HCT116 (cell line): ENCODE measurements at regions not wholly inside any gene's neighbourhood (a gene's known extent, or its start where the extent isn't known, plus 50 kb on each side); places are given as distances from the start of the nearest gene placed in this dataset.

Experiments used
- CTCF ChIP-seq, 3 experiments: fragments of 200-600 bp in 1 of 3; sonication (generic) in 1 of 3; IDR thresholded peaks in 2 of 3; conservative IDR thresholded peaks in 1 of 3; 2 replicates each; pipeline ENCODE4 v1.5.1; 2012 to 2017; ENCODE audit warnings: low read depth in 2 of 3, low read length in 2 of 3, antibody characterized with exemption in 1 of 3, borderline replicate concordance in 1 of 3, control low read depth in 1 of 3, mild to moderate bottlenecking in 1 of 3, mixed read lengths in 1 of 3, mixed run types in 1 of 3, moderate library complexity in 1 of 3; ENCODE audit not compliant: insufficient read depth in 1 of 3
- REST ChIP-seq: IDR thresholded peaks from 2 replicates; pipeline ENCODE4 v1.6.1; 2012; ENCODE audit warnings: low read depth

DNA sequence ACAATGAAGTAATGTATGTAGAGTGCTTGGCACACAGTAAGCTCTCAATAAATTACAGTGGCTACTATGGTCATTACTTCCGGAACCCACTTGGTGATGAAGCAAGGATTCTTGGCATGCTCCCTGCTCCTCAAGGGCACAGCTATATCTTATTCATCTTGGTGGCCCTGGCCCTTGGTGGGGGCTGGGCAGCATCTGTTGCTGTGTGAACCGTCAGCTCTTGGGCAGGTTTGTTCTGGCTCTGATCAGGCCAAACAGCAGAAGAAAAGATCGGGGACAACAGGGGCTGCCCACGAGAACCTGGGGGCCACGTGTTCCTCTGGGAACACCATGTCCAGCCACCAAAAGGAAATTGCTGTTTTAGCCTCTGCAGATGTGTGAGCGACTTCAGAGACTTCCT is 136.9 kb upstream of the SYT13 start:
- no peak for TF ChIP-seq CTCF (IDR thresholded peaks at IDR 0.05 in 2 of 3, conservative IDR thresholded peaks at IDR 0.05 in 1 of 3; ENCODE audit: borderline replicate concordance in 1 of 3, insufficient read depth in 1 of 3, low read depth in 2 of 3, low read length in 2 of 3)
- TF ChIP-seq REST: no peak
